ENCODE measurements at regions not wholly inside any gene's neighbourhood (a gene's known extent, or its start where the extent isn't known, plus 50 kb on each side); places are given as distances from the start of the nearest gene placed in this dataset.

DNA sequence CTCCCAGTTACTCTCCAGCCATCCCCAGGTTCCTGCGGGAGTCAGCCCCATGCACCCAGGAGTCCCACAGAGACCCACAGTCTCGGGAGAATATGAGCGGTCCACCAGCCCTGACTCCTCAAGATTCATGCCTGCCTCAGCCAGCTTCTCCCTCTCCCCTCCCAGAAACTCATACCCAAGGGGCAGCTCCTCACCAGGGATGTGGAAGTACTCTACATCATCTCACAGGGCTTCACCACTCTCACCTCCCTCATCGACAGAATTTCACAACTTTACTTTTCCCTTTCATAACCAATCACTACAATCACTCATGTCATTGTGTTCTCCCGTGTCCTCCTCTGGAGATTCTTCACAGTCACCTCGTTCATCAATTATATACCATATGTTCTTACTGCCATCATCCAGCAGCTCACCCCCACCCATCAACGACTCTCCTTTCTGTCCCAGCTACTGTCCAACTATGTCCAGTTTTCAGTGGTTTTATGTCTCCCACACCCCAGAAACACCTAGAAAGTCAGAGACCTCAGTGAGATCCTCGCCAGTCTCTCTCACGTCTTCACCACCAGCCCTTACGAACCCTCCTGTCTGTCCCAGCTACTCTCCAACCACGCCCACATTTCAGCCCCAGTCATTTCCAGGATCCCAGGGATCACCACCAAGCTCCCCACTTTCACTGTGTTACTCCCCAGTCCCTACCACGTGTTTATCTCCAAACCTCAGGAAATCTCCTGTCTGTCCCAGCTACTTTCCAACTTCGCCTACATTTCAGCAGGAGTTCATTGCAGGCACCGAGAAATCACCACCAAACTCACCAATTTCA is 1530.1 kb upstream of the TPTE start:
- Histone ChIP-seq H3K4me1 (no peaks in the 10 kb centered on the region), H3K27me3 (no peaks in the 10 kb centered on the region), H3K9me3 (peaks cover 0 to 19% (median 0%) of the 10 kb centered on the region in 4 donors), H3K36me3 (no peaks in the 10 kb centered on the region), H3K27ac (no peak overlapping the region), H3K4me3 (no peak overlapping the region)
- DNase-seq (ENCODE audit: low spot score in 2 of 2) = no peak
- no peak for TF ChIP-seq EP300 (IDR thresholded peaks at IDR 0.05)
- TF ChIP-seq, protein P1, sequence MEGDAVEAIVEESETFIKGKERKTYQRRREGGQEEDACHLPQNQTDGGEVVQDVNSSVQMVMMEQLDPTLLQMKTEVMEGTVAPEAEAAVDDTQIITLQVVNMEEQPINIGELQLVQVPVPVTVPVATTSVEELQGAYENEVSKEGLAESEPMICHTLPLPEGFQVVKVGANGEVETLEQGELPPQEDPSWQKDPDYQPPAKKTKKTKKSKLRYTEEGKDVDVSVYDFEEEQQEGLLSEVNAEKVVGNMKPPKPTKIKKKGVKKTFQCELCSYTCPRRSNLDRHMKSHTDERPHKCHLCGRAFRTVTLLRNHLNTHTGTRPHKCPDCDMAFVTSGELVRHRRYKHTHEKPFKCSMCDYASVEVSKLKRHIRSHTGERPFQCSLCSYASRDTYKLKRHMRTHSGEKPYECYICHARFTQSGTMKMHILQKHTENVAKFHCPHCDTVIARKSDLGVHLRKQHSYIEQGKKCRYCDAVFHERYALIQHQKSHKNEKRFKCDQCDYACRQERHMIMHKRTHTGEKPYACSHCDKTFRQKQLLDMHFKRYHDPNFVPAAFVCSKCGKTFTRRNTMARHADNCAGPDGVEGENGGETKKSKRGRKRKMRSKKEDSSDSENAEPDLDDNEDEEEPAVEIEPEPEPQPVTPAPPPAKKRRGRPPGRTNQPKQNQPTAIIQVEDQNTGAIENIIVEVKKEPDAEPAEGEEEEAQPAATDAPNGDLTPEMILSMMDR (IDR thresholded peaks at IDR 0.05) = no peak
- no peak for TF ChIP-seq POLR2A (IDR thresholded peaks at IDR 0.05)
- WGBS, 2 donors = 58 to 64% methylated on average over 14 of the region's 14 CpGs

DNA sequence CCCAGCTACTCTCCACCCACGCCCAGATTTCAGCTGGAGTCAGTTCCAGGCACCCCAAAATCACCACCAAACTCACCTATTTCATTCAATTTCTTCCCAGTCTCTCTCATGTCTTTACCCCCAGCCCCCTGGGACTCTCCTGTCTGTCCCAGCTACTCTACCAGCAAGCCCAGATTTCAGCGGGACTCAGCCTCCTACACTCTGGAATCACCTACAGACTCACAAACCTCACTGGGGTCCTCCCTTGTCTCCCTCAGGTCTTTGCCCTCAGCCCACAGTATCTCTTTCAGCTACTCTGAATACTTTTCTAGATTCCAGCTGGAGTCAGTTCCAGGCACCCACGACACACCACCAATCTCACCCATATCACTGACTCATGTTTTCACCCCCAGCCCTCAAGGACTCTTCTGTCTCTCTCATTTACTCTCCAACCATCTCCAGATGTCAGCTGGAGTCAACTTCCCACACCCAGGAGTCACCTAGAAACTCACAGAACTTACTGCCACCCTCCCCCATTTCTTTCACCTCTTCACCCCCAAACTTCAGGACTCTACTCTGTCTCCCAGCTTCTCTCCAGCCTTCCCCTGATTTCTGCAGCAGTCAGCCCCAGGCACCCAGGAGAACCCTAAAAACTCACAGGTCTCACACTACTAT is 1529.3 kb upstream of the TPTE start:
- no peak for DNase-seq (ENCODE audit: low spot score in 2 of 2)
- H3K27me3 ChIP-seq = no peaks in the 10 kb centered on the region
- 45 to 47% methylated on average over 3 of the region's 3 CpGs for WGBS, 2 donors
- H3K4me3 ChIP-seq = no peak overlapping the region
- TF ChIP-seq, protein P1 (IDR thresholded peaks at IDR 0.05) = no peak
- TF ChIP-seq EP300 (IDR thresholded peaks at IDR 0.05) (no peak), POLR2A (IDR thresholded peaks at IDR 0.05) (no peak)
- H3K9me3 ChIP-seq = peaks cover 0 to 19% (median 0%) of the 10 kb centered on the region in 4 donors
- no peaks in the 10 kb centered on the region for H3K36me3 ChIP-seq
- no peak overlapping the region for H3K27ac ChIP-seq
- no peaks in the 10 kb centered on the region for H3K4me1 ChIP-seq

DNA sequence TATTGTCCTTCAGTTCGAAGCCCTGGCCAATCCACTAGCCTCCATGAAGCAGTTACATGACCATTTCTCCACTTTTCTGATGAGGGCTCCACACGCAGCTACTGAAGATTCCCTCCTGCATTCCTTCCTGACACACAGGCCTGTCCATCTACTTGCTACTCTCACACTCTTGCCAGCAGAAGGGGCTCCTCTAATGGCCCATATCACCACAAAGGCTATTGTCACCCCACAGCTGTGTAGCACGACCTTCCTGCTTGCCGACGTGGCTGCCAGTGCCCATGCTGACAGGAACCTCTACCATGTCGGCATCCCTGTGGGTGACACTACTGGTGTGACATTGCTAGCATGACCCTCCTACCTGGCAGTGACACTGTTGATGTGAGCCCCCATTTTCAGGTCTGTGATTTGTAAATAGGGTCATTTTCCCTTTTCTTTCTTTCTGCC is 1528.6 kb upstream of the TPTE start:
- Histone ChIP-seq H3K27me3 (no peaks in the 10 kb centered on the region), H3K36me3 (no peaks in the 10 kb centered on the region), H3K4me3 (no peak overlapping the region), H3K27ac (no peak overlapping the region), H3K4me1 (no peaks in the 10 kb centered on the region), H3K9me3 (peaks cover 0 to 19% (median 0%) of the 10 kb centered on the region in 4 donors)
- TF ChIP-seq, protein P1 (IDR thresholded peaks at IDR 0.05) = no peak
- TF ChIP-seq POLR2A (IDR thresholded peaks at IDR 0.05) (no peak), EP300 (IDR thresholded peaks at IDR 0.05) (no peak)
- 51 to 54% methylated on average over 6 of the region's 6 CpGs for whole genome bisulfite sequencing, 2 donors
- no peak for DNase-seq (ENCODE audit: low spot score in 2 of 2)

DNA sequence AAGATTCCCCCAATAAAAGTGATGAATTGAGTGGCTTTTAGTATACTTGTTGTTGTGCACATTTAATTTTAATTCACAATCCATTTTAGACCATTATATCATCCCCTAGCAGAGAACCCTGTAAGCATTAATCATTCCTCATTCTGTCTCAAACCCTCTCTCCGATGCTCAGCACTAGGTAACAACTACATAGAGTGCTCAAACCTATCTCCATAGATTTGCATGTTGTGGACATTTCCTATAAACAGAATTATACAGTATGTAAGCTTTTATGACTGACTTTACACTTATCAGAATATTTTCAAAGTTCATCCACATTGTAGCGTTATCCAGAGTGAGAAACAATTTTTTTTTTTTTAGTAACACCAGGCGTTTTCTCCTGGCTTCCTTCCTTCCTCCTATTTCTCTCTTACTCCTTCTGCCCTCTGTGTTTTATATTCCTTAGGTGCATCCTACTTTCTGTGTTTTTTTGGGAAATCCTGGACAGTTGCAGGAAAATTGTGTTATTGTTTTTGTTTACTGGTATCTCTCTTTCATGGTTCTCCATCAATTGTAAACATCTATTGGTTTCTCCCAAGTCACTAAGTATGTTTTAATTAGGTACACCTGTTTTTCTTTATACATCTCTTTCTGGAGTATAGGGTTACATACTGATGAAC is 1528.0 kb upstream of the TPTE start:
- Histone ChIP-seq H3K9me3 (peaks cover 0 to 19% (median 0%) of the 10 kb centered on the region in 4 donors), H3K27ac (no peak overlapping the region), H3K4me1 (no peaks in the 10 kb centered on the region), H3K36me3 (no peaks in the 10 kb centered on the region), H3K4me3 (no peak overlapping the region), H3K27me3 (no peaks in the 10 kb centered on the region)
- DNase-seq (ENCODE audit: low spot score in 2 of 2) = no peak
- TF ChIP-seq POLR2A (IDR thresholded peaks at IDR 0.05) (no peak), EP300 (IDR thresholded peaks at IDR 0.05) (no peak)
- TF ChIP-seq, protein P1 (IDR thresholded peaks at IDR 0.05) = no peak
- WGBS, 2 donors = 34 to 36% methylated on average over 3 of the region's 3 CpGs
